GM12878 (cell line): ENCODE measurements at regions not wholly inside any gene's neighbourhood (a gene's known extent, or its start where the extent isn't known, plus 50 kb on each side); places are given as distances from the start of the nearest gene placed in this dataset.

ENCODE experiments used
- CREB1 ChIP-seq: IDR thresholded peaks from 2 replicates; pipeline ENCODE4 v1.6.1; 2012; ENCODE audit warnings: low read depth, mild to moderate bottlenecking, inconsistent platforms
- NFYB ChIP-seq: IDR thresholded peaks from 2 replicates; pipeline ENCODE4 v1.6.1; 2011; ENCODE audit warnings: low read depth, mild to moderate bottlenecking, low read length, improper control_type of control experiment, moderate library complexity; ENCODE audit not compliant: insufficient read depth
- NR2F1 ChIP-seq: fragments of 450-650 bp; conservative IDR thresholded peaks from 2 replicates; pipeline ENCODE4 v1.6.1; 2017; ENCODE audit warnings: mild to moderate bottlenecking
- SUZ12 ChIP-seq: fragments of 200-600 bp; sonication (generic); IDR thresholded peaks from one replicate; pipeline ENCODE4 v1.6.1; 2018; ENCODE audit warnings: antibody characterized with exemption, mild to moderate bottlenecking; ENCODE audit not compliant: unreplicated experiment
- ZNF384 ChIP-seq: IDR thresholded peaks from 2 replicates; pipeline ENCODE4 v1.6.1; 2012; ENCODE audit warnings: low read depth, mild to moderate bottlenecking, low read length, improper control_type of control experiment, borderline replicate concordance
- TF ChIP-seq, protein P1 (sequence below): fragments of 450-650 bp; IDR thresholded peaks from 2 replicates; pipeline ENCODE4 v1.6.1; 2017; ENCODE audit warnings: low read depth, mild to moderate bottlenecking, moderate library complexity
- TF ChIP-seq, protein P2 (sequence below): fragments of 450-650 bp; IDR thresholded peaks from 2 replicates; pipeline ENCODE4 v1.6.1; 2017; ENCODE audit warnings: borderline replicate concordance
- TF ChIP-seq, protein P3 (sequence below): fragments of 450-650 bp; IDR thresholded peaks from 2 replicates; pipeline ENCODE4 v1.6.1; 2016; ENCODE audit warnings: mild to moderate bottlenecking, moderate library complexity, borderline replicate concordance

DNA sequence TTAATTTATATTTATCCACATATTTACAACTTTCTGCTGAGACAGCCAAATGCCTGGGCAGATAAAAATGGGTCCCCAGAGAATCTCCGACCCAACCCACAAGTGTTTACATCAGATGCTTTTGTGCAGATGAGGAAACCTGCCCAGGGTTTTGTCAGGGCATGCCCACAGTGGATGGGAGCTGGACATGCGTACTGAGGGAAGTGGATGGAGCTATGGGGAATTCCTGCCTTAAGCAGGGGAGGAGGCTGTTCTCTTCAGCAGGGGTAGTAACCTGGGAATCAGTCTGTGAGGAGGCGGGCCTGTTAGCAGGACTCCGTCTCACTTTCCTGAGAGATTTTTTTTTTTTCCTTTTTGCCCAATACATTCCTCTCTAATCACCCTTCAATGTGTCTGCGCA is 122.9 kb downstream of the RFC3 start (continued):
- TF ChIP-seq, protein P1, sequence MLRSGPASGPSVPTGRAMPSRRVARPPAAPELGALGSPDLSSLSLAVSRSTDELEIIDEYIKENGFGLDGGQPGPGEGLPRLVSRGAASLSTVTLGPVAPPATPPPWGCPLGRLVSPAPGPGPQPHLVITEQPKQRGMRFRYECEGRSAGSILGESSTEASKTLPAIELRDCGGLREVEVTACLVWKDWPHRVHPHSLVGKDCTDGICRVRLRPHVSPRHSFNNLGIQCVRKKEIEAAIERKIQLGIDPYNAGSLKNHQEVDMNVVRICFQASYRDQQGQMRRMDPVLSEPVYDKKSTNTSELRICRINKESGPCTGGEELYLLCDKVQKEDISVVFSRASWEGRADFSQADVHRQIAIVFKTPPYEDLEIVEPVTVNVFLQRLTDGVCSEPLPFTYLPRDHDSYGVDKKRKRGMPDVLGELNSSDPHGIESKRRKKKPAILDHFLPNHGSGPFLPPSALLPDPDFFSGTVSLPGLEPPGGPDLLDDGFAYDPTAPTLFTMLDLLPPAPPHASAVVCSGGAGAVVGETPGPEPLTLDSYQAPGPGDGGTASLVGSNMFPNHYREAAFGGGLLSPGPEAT: no peak
- no peak for TF ChIP-seq NFYB
- TF ChIP-seq CREB1: no peak
- TF ChIP-seq, protein P2, sequence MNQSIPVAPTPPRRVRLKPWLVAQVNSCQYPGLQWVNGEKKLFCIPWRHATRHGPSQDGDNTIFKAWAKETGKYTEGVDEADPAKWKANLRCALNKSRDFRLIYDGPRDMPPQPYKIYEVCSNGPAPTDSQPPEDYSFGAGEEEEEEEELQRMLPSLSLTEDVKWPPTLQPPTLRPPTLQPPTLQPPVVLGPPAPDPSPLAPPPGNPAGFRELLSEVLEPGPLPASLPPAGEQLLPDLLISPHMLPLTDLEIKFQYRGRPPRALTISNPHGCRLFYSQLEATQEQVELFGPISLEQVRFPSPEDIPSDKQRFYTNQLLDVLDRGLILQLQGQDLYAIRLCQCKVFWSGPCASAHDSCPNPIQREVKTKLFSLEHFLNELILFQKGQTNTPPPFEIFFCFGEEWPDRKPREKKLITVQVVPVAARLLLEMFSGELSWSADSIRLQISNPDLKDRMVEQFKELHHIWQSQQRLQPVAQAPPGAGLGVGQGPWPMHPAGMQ: no peak
- no peak for TF ChIP-seq SUZ12
- TF ChIP-seq ZNF384: no peak
- TF ChIP-seq NR2F1: no peak
- TF ChIP-seq, protein P3, sequence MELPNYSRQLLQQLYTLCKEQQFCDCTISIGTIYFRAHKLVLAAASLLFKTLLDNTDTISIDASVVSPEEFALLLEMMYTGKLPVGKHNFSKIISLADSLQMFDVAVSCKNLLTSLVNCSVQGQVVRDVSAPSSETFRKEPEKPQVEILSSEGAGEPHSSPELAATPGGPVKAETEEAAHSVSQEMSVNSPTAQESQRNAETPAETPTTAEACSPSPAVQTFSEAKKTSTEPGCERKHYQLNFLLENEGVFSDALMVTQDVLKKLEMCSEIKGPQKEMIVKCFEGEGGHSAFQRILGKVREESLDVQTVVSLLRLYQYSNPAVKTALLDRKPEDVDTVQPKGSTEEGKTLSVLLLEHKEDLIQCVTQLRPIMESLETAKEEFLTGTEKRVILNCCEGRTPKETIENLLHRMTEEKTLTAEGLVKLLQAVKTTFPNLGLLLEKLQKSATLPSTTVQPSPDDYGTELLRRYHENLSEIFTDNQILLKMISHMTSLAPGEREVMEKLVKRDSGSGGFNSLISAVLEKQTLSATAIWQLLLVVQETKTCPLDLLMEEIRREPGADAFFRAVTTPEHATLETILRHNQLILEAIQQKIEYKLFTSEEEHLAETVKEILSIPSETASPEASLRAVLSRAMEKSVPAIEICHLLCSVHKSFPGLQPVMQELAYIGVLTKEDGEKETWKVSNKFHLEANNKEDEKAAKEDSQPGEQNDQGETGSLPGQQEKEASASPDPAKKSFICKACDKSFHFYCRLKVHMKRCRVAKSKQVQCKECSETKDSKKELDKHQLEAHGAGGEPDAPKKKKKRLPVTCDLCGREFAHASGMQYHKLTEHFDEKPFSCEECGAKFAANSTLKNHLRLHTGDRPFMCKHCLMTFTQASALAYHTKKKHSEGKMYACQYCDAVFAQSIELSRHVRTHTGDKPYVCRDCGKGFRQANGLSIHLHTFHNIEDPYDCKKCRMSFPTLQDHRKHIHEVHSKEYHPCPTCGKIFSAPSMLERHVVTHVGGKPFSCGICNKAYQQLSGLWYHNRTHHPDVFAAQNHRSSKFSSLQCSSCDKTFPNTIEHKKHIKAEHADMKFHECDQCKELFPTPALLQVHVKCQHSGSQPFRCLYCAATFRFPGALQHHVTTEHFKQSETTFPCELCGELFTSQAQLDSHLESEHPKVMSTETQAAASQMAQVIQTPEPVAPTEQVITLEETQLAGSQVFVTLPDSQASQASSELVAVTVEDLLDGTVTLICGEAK: no peak
